MCF 10A (cell line): ENCODE measurements at regions not wholly inside any gene's neighbourhood (a gene's known extent, or its start where the extent isn't known, plus 50 kb on each side); places are given as distances from the start of the nearest gene placed in this dataset.
"Not testable (repeated sequence)": the region's sequence is repeated elsewhere in the genome, so short reads cannot be mapped to it uniquely, and the experiment has no call there.

ENCODE experiments used
- BruUV-seq: library from RNA; stranded (reverse); fragments of 400-500 nt; replicated peaks from 2 replicates; lab custom pipeline; 2021; lab: Mats Ljungman, UMichigan
- CTCF ChIA-PET: fragments of 300-600 bp; sonication (Branson Sonifier 250); formaldehyde crosslinking; extraction: SDS; loops from one replicate; lab custom pipeline; 2021; ENCODE audit warnings: antibody characterized with exemption, inconsistent platforms; lab: Yijun Ruan, JAX
- POLR2A ChIA-PET: fragments of 300-600, 350-650 bp; sonication (Branson Sonifier 250); formaldehyde crosslinking; extraction: SDS; loops from one replicate; lab custom pipeline; 2020; ENCODE audit warnings: antibody characterized with exemption, inconsistent platforms; lab: Yijun Ruan, JAX
- DNase-seq: peaks from one replicate; pipeline ENCODE4 v3.0.0-alpha.2; 2018; ENCODE audit not compliant: unreplicated experiment
- H3K27ac Mint-ChIP-seq: one replicate; pipeline ENCODE4 v1.8.0; 2022; ENCODE audit warnings: mild to moderate bottlenecking, low read depth, mixed read lengths; ENCODE audit not compliant: unreplicated experiment
- H3K27me3 Mint-ChIP-seq: one replicate; pipeline ENCODE4 v1.8.0; 2022; ENCODE audit warnings: mixed read lengths; ENCODE audit not compliant: insufficient read depth, unreplicated experiment
- H3K36me3 Mint-ChIP-seq: one replicate; pipeline ENCODE4 v1.8.0; 2022; ENCODE audit warnings: mild to moderate bottlenecking, moderate library complexity, mixed read lengths; ENCODE audit not compliant: insufficient read depth, unreplicated experiment
- H3K4me1 Mint-ChIP-seq: one replicate; pipeline ENCODE4 v1.8.0; 2022; ENCODE audit warnings: mixed read lengths; ENCODE audit not compliant: insufficient read depth, unreplicated experiment
- H3K4me3 Mint-ChIP-seq: one replicate; pipeline ENCODE4 v1.8.0; 2022; ENCODE audit warnings: mild to moderate bottlenecking, moderate library complexity, mixed read lengths; ENCODE audit not compliant: unreplicated experiment
- H3K9me3 Mint-ChIP-seq: one replicate; pipeline ENCODE4 v1.8.0; 2022; ENCODE audit warnings: mixed read lengths; ENCODE audit not compliant: unreplicated experiment
- CTCF ChIP-seq: fragments of 200-600 bp; IDR thresholded peaks from one replicate; pipeline ENCODE4 v1.8.0; 2022; ENCODE audit warnings: antibody characterized with exemption, mild to moderate bottlenecking; ENCODE audit not compliant: unreplicated experiment
- intact Hi-C: fragments of 100-400 bp; cut with micrococcal nuclease; formaldehyde crosslinking; loops from 2 replicates; pipeline ENCODE4 v1.14.1; 2022

GRCh38 chr4:27811948-27812347, 951.3 kb downstream of the STIM2 start:
- DNase-seq, result no peak
- TF ChIP-seq CTCF, result no peak
- Mint-ChIP-seq H3K9me3 (peaks cover 6% of the 10 kb centered on the region), H3K27me3 (no peaks in the 10 kb centered on the region), H3K36me3 (no peaks in the 10 kb centered on the region), H3K27ac (no peak overlapping the region), H3K4me1 (peaks cover 5% of the 10 kb centered on the region), H3K4me3 (no peak overlapping the region)
- intact Hi-C loops, result no loop called here
- BruUV-seq, result no TSS peak
- POLR2A ChIA-PET, result no interaction called here
- CTCF ChIA-PET, result interaction anchor here (1.0 kb wide), 1 partner anchor 9 kb away, joined by 3 read pairs; no protein-coding TSS in a partner anchor

- intact Hi-C loops, CTCF ChIA-PET, H3K36me3 Mint-ChIP-seq, H3K9me3 Mint-ChIP-seq, H3K27me3 Mint-ChIP-seq, POLR2A ChIA-PET, BruUV-seq, H3K4me3 Mint-ChIP-seq, DNase-seq, H3K4me1 Mint-ChIP-seq: not testable (repeated sequence)
- peak overlapping the region; percentile 22 for H3K27ac Mint-ChIP-seq
Observed at GRCh38 chr4:27813226-27813625, 952.6 kb downstream of the STIM2 start.

GRCh38 chr4:27813699-27814425, 953.2 kb downstream of the STIM2 start:
- POLR2A ChIA-PET, H3K9me3 Mint-ChIP-seq, H3K36me3 Mint-ChIP-seq, H3K27me3 Mint-ChIP-seq, H3K4me3 Mint-ChIP-seq, intact Hi-C loops, H3K4me1 Mint-ChIP-seq, BruUV-seq: not testable (repeated sequence)
- CTCF ChIA-PET, result interaction anchor here (1.0 kb wide), 1 partner anchor 24 kb away, joined by 3 read pairs; no protein-coding TSS in a partner anchor
- peak; percentile 35 for DNase-seq
- H3K27ac Mint-ChIP-seq, result peak overlapping the region; percentile 22

- H3K27me3 Mint-ChIP-seq, result no peaks in the 10 kb centered on the region
- no peak overlapping the region for H3K4me3 Mint-ChIP-seq
- H3K36me3 Mint-ChIP-seq, result no peaks in the 10 kb centered on the region
- H3K9me3 Mint-ChIP-seq, result no peaks in the 10 kb centered on the region
- intact Hi-C loops, result no loop called here
- peaks cover 1% of the 10 kb centered on the region for H3K4me1 Mint-ChIP-seq
- no TSS peak for BruUV-seq
- H3K27ac Mint-ChIP-seq, result no peak overlapping the region
- ChIA-PET POLR2A (interaction anchor here (1.1 kb wide), 1 partner anchor 107 kb away, joined by 3 read pairs; no protein-coding TSS in a partner anchor), CTCF (no interaction called here)
- DNase-seq, result no peak
- no peak for TF ChIP-seq CTCF
Observed at GRCh38 chr4:27819246-27819645, 958.6 kb downstream of the STIM2 start.

- Mint-ChIP-seq H3K4me3 (no peak overlapping the region), H3K4me1 (no peaks in the 10 kb centered on the region), H3K27ac (no peak overlapping the region), H3K36me3 (no peaks in the 10 kb centered on the region), H3K9me3 (peaks cover 5% of the 10 kb centered on the region), H3K27me3 (no peaks in the 10 kb centered on the region)
- intact Hi-C loops, result no loop called here
- ChIA-PET CTCF (no interaction called here), POLR2A (no interaction called here)
- DNase-seq, result peak; percentile 3
- no peak for TF ChIP-seq CTCF
- BruUV-seq, result no TSS peak
Observed at GRCh38 chr4:27828843-27829242, 968.2 kb downstream of the STIM2 start.
